Lung (tissue), 11 donors: ENCODE measurements at regions not wholly inside any gene's neighbourhood (a gene's known extent, or its start where the extent isn't known, plus 50 kb on each side); places are given as distances from the start of the nearest gene placed in this dataset.

Source experiments
- ATAC-seq: fragments of 200-7000 bp; cut with Tn5 transposase; one replicate; pipeline ENCODE4 v1.9.1; 2020; ENCODE audit warnings: moderate number of reproducible peaks; ENCODE audit not compliant: insufficient read depth, low FRiP score
- DNase-seq, 3 donors: peaks; one replicate each; pipeline ENCODE4 v3.0.0-alpha.2; 2013 to 2017
- H3K27ac ChIP-seq, 2 donors: one replicate each; pipeline ENCODE4 v1.5.1; 2013; ENCODE audit warnings: mild to moderate bottlenecking in 2 of 2, moderate library complexity in 2 of 2, control low read depth in 1 of 2, inconsistent platforms in 1 of 2, low read depth in 1 of 2, low read length in 1 of 2
- H3K27me3 ChIP-seq, 3 donors: one replicate each; pipeline ENCODE4 v1.5.1; 2013; ENCODE audit warnings: low read length in 2 of 3; ENCODE audit not compliant: control insufficient read depth in 3 of 3, insufficient read depth in 3 of 3
- H3K36me3 ChIP-seq, 4 donors: one replicate each; pipeline ENCODE4 v1.5.1; 2013; ENCODE audit warnings: low read length in 4 of 4, mild to moderate bottlenecking in 1 of 4, moderate library complexity in 1 of 4; ENCODE audit not compliant: control insufficient read depth in 4 of 4, insufficient read depth in 4 of 4
- H3K4me1 ChIP-seq, 5 donors: one replicate each; pipeline ENCODE4 v1.5.1; 2013; ENCODE audit warnings: low read length in 5 of 5, mild to moderate bottlenecking in 2 of 5, moderate library complexity in 1 of 5; ENCODE audit not compliant: control insufficient read depth in 5 of 5, insufficient read depth in 5 of 5
- H3K4me3 ChIP-seq: one replicate; pipeline ENCODE4 v1.5.1; 2013; ENCODE audit warnings: mild to moderate bottlenecking, control low read depth, moderate library complexity
- H3K9ac ChIP-seq, 2 donors: one replicate each; pipeline ENCODE4 v1.5.1; 2013; ENCODE audit warnings: low read length in 2 of 2, control low read depth in 1 of 2; ENCODE audit not compliant: insufficient read depth in 1 of 2
- H3K9me3 ChIP-seq, 4 donors: one replicate each; pipeline ENCODE4 v1.5.1; 2013; ENCODE audit warnings: low read length in 3 of 4, mild to moderate bottlenecking in 1 of 4, moderate library complexity in 1 of 4; ENCODE audit not compliant: control insufficient read depth in 4 of 4, insufficient read depth in 3 of 4
- CTCF ChIP-seq: IDR thresholded peaks from 2 replicates; pipeline ENCODE4 v1.5.1; 2012; ENCODE audit warnings: mild to moderate bottlenecking; ENCODE audit errors: control extremely low read depth, extremely low read depth
- WGBS, 2 donors: extraction: QIAGEN DNeasy Blood & Tissue Kit; methylation state at CpG; one replicate each; pipeline ENCODE4 v1.1.7; 2013; 5-methylcytosine and 5-hydroxymethylcytosine counted together
- donor health status: control.
- donor health status: control.
- donor health status: Bipolar disorder and iron deficiency.
- donor health status: healthy.
- donor health status: DM: yes; HTN: yes; CAD: no.

GRCh38 chr1:5721634-5722215 lies 270.5 kb downstream of the NPHP4 start:
- TF ChIP-seq CTCF: no peak
- WGBS, 2 donors: 76 to 77% methylated on average over 3 of the region's 3 CpGs
- no peaks in the 10 kb centered on the region for H3K36me3 ChIP-seq
- H3K4me1 ChIP-seq: peaks cover 0 to 22% (median 0%) of the 10 kb centered on the region in 5 donors
- no peak for ATAC-seq
- H3K4me3 ChIP-seq: no peak overlapping the region
- no peak overlapping the region for H3K9ac ChIP-seq
- DNase-seq: no peak
- H3K27me3 ChIP-seq: peaks cover 0 to 4% (median 0%) of the 10 kb centered on the region in 3 donors
- H3K27ac ChIP-seq: no peak overlapping the region
- H3K9me3 ChIP-seq: peaks cover 0 to 2% (median 0%) of the 10 kb centered on the region in 4 donors

GRCh38 chr1:5720936-5721335 lies 271.3 kb downstream of the NPHP4 start:
- Histone ChIP-seq H3K9me3 (peaks cover 0 to 5% (median 0%) of the 10 kb centered on the region in 4 donors), H3K27me3 (peaks cover 0 to 4% (median 0%) of the 10 kb centered on the region in 3 donors), H3K4me3 (no peak overlapping the region), H3K27ac (no peak overlapping the region), H3K4me1 (peaks cover 0 to 20% (median 0%) of the 10 kb centered on the region in 5 donors), H3K9ac (no peak overlapping the region), H3K36me3 (no peaks in the 10 kb centered on the region)
- peak in 1 of 3 donors; percentile 10 for DNase-seq
- TF ChIP-seq CTCF: no peak
- ATAC-seq: no peak
- WGBS, 2 donors: 80 to 87% methylated on average over 4 of the region's 4 CpGs

- no peak for TF ChIP-seq CTCF
- Histone ChIP-seq H3K9ac (no peak overlapping the region), H3K4me3 (no peak overlapping the region), H3K36me3 (no peaks in the 10 kb centered on the region), H3K27ac (no peak overlapping the region), H3K9me3 (peaks cover 0 to 8% (median 0%) of the 10 kb centered on the region in 4 donors), H3K4me1 (peaks cover 0 to 15% (median 0%) of the 10 kb centered on the region in 5 donors), H3K27me3 (peaks cover 0 to 4% (median 0%) of the 10 kb centered on the region in 3 donors)
- ATAC-seq: no peak
- peak in 2 of 3 donors; percentile 54 to 65 for DNase-seq
- WGBS, 2 donors: 59 to 77% methylated on average over 8 of the region's 8 CpGs
Observed at GRCh38 chr1:5720484-5720883, 271.7 kb downstream of the NPHP4 start.
